ENCODE measurements at regions not wholly inside any gene's neighbourhood (a gene's known extent, or its start where the extent isn't known, plus 50 kb on each side); places are given as distances from the start of the nearest gene placed in this dataset.
"Not testable (repeated sequence)": the region's sequence is repeated elsewhere in the genome, so short reads cannot be mapped to it uniquely, and the experiment has no call there.

DNA sequence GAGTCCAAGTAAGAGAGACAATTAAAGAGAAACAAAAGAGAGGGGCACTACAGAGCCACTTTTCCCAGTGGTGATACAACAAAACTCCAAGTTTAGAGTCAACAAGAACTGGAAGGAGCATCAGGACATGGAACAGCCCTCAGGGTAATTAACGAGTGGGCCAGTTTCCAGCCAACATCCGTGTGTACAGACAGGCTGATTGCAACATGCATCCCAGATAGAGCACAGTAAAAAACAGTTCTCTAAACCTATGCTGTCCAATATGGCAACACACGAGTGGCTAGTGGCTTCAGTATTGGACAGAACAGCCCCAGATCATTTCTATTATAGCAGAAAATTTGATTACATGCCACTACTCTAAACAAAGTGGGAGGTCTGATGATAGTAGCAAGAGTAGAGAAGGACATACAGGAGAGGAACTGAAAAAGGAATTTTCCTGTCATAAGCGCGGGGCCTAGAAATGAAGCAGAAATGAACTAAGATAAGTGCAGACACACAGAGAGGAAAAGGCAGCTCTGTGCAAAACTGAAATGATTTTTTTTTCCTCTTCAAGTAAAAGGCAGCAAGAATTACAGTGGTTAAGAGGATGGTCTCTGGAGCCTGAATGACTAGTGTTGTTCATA is 175.6 kb upstream of the CCNG1 start:
- CTCF ChIA-PET = no interaction called here
- Histone ChIP-seq H3K9ac (replicated peaks; ENCODE audit: extremely low read depth, insufficient read depth, low read length) (no peak overlapping the region), H3K27me3 (ENCODE audit: control insufficient read depth in 2 of 2, insufficient read depth in 2 of 2, low read length in 2 of 2) (no peaks in the 10 kb centered on the region), H3K4me3 (replicated peaks in 1 of 3; ENCODE audit: insufficient read depth in 1 of 3, low read depth in 1 of 3, low read length in 3 of 3) (no peak overlapping the region), H4K20me1 (replicated peaks; ENCODE audit: control insufficient read depth, extremely low read depth, insufficient read depth, low read length) (no peaks in the 10 kb centered on the region), H3K79me2 (ENCODE audit: control insufficient read depth, insufficient read depth, low read length) (no peaks in the 10 kb centered on the region), H3K9me1 (replicated peaks; ENCODE audit: control insufficient read depth, extremely low read depth, insufficient read depth, low read length) (no peaks in the 10 kb centered on the region), H3K4me2 (ENCODE audit: insufficient read depth, low read length) (no peak overlapping the region), H3K27ac (ENCODE audit: insufficient read depth, low read depth, low read length) (no peak overlapping the region), H3K9me3 (replicated peaks; ENCODE audit: control insufficient read depth, insufficient read depth, low read length) (no peaks in the 10 kb centered on the region), H3K4me1 (ENCODE audit: control insufficient read depth, extremely low read depth, insufficient read depth, low read length) (peaks cover 6% of the 10 kb centered on the region), H3K36me3 (ENCODE audit: control insufficient read depth in 2 of 2, extremely low read depth in 1 of 2, insufficient read depth in 2 of 2, low read length in 2 of 2) (no peaks in the 10 kb centered on the region), H2AFZ (ENCODE audit: low read depth, low read length) (no peak overlapping the region)
- FAIRE-seq (no peak), DNase-seq (ENCODE audit: low read depth, low spot score) (no peak)
- intact Hi-C loops (cut with micrococcal nuclease) (no loop called here), dilution Hi-C loops (cut with MboI; ENCODE audit: extremely low pct_ligation_motif_present, low sequenced_read_pairs) (no loop called here)
- BruUV-seq (replicated peaks) = no TSS peak
- POLR2A ChIA-PET = no interaction called here
- TF ChIP-seq MYC (IDR thresholded peaks at IDR 0.05; ENCODE audit: low read depth, low read length) (no peak), POLR2AphosphoS5 (IDR thresholded peaks at IDR 0.05; ENCODE audit: insufficient read depth, low read depth, low read length) (no peak), EZH2 (IDR thresholded peaks at IDR 0.05; ENCODE audit: borderline replicate concordance, low read depth, low read length, severe bottlenecking) (no peak), FOS (IDR thresholded peaks at IDR 0.05; ENCODE audit: borderline replicate concordance, insufficient read depth, low read length) (no peak), GATA2 (IDR thresholded peaks at IDR 0.05; ENCODE audit: insufficient read depth, insufficient read length, low read depth, low read length) (no peak), POLR2A (IDR thresholded peaks at IDR 0.05; ENCODE audit: low read depth, low read length) (no peak), JUN (IDR thresholded peaks at IDR 0.05; ENCODE audit: borderline replicate concordance, insufficient read depth, insufficient read length, low read depth) (no peak)
- TF ChIP-seq, protein P1, sequence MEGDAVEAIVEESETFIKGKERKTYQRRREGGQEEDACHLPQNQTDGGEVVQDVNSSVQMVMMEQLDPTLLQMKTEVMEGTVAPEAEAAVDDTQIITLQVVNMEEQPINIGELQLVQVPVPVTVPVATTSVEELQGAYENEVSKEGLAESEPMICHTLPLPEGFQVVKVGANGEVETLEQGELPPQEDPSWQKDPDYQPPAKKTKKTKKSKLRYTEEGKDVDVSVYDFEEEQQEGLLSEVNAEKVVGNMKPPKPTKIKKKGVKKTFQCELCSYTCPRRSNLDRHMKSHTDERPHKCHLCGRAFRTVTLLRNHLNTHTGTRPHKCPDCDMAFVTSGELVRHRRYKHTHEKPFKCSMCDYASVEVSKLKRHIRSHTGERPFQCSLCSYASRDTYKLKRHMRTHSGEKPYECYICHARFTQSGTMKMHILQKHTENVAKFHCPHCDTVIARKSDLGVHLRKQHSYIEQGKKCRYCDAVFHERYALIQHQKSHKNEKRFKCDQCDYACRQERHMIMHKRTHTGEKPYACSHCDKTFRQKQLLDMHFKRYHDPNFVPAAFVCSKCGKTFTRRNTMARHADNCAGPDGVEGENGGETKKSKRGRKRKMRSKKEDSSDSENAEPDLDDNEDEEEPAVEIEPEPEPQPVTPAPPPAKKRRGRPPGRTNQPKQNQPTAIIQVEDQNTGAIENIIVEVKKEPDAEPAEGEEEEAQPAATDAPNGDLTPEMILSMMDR (IDR thresholded peaks at IDR 0.05; ENCODE audit: extremely low read depth in 1 of 2, insufficient read depth in 1 of 2, low read depth in 1 of 2, low read length in 2 of 2) = no peak
- TF ChIP-seq, protein P2, sequence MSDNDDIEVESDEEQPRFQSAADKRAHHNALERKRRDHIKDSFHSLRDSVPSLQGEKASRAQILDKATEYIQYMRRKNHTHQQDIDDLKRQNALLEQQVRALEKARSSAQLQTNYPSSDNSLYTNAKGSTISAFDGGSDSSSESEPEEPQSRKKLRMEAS (IDR thresholded peaks at IDR 0.05; ENCODE audit: insufficient read depth, insufficient read length) = no peak

DNA sequence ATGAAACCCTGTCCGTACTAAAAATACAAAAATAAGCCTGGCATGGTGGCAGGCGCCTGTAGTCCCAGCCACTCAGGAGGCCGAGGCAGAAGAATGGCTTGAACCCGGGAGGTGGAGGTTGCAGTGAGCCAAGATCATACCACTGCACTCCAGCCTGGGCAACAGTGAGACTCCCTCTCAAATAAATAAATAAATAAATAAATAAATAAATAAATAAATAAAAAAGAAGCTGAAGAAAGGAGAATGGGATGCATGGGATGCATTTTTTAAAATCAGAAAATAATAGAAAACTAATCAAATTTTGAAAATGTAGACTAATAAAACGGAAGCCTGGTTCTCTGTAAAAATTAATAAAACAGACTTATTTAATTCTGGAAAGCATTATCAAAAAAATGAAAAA is 171.1 kb upstream of the CCNG1 start:
- H3K4me2 ChIP-seq (ENCODE audit: insufficient read depth, low read length); dilution Hi-C loops (cut with MboI; ENCODE audit: extremely low pct_ligation_motif_present, low sequenced_read_pairs); FAIRE-seq; H3K27me3 ChIP-seq (ENCODE audit: control insufficient read depth in 2 of 2, insufficient read depth in 2 of 2, low read length in 2 of 2); H3K36me3 ChIP-seq (ENCODE audit: control insufficient read depth in 2 of 2, extremely low read depth in 1 of 2, insufficient read depth in 2 of 2, low read length in 2 of 2); H3K4me3 ChIP-seq (replicated peaks in 1 of 3; ENCODE audit: insufficient read depth in 1 of 3, low read depth in 1 of 3, low read length in 3 of 3); H3K9ac ChIP-seq (replicated peaks; ENCODE audit: extremely low read depth, insufficient read depth, low read length); POLR2A ChIA-PET; H3K9me3 ChIP-seq (replicated peaks; ENCODE audit: control insufficient read depth, insufficient read depth, low read length); DNase-seq (ENCODE audit: low read depth, low spot score); CTCF ChIA-PET; H3K9me1 ChIP-seq (replicated peaks; ENCODE audit: control insufficient read depth, extremely low read depth, insufficient read depth, low read length); H2AFZ ChIP-seq (ENCODE audit: low read depth, low read length); BruUV-seq (replicated peaks); H3K4me1 ChIP-seq (ENCODE audit: control insufficient read depth, extremely low read depth, insufficient read depth, low read length); H3K27ac ChIP-seq (ENCODE audit: insufficient read depth, low read depth, low read length); intact Hi-C loops (cut with micrococcal nuclease); H3K79me2 ChIP-seq (ENCODE audit: control insufficient read depth, insufficient read depth, low read length); H4K20me1 ChIP-seq (replicated peaks; ENCODE audit: control insufficient read depth, extremely low read depth, insufficient read depth, low read length): not testable (repeated sequence)

Measured in endothelial cell of umbilical vein (primary cell).